NCI-H2107 (cell line): ENCODE measurements at regions not wholly inside any gene's neighbourhood (a gene's known extent, or its start where the extent isn't known, plus 50 kb on each side); places are given as distances from the start of the nearest gene placed in this dataset.

Source experiments
- DNase-seq: peaks from one replicate; lab custom pipeline; 2025; lab: John Stamatoyannopoulos, UW

GRCh38 chr2:20539776-20540586 is 93.1 kb downstream of the RHOB start:
- no peak for DNase-seq

- no peak for DNase-seq
Observed at GRCh38 chr2:20540587-20541293, 93.9 kb downstream of the RHOB start.

DNA sequence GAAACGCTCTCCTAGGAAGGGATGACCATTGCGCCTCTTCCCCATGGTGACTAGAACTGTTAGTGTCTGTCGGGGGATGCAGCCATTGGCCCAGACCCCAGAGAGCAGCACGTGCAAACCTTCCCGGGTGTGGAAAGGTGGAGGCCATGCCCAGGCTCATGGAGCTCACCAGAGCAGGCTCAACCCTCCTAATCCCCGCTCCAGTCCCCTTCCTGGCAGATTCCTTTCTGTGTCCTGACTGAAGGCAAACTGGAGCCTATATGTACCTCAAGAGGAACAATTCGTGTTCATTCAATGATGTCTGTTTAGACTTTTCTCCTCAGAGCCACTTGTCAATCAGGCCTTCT is 94.4 kb downstream of the RHOB start:
- DNase-seq, result no peak

DNA sequence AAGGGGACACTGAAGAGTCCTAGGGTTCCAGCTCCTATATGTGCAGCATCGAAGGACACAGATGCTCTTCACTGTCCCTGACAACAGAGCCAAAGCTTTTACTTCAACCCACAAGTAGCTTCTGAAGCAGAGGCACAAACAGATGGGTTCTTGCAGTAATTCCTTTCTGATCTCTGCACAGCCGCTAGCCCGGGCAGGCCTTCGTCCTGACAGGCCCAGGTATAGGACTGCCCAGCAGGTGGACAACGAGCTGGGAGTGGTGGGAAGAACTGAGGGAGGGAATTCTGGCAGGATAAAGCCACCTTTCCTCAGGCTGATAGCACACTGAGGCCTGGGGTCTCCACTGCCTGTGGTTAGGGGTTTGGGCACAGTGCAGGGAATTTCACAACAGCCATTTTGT is 94.8 kb downstream of the RHOB start:
- no peak for DNase-seq

DNA sequence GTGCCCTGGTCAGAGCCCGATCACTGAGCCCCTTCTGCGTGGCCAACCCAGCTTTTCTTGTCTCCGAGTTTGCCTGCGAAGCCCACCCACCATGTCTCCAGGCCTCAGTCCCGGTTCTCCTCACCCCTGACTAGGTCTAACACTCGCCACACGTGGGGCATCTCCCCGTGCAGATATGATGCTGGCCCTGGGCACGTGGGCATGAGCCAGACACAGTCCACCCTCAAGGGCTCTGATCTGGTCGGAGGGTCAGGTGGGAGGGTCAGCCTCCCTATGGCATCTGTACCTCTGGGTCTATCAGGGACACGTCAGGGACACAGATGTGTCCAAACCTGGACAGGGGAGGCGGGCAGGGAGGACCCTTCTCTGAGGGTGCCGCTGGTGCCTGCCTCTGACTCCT is 95.4 kb downstream of the RHOB start:
- DNase-seq, result no peak

GRCh38 chr2:20542746-20543468 is 96.0 kb downstream of the RHOB start:
- DNase-seq, result no peak

GRCh38 chr2:20543469-20544152 is 96.7 kb downstream of the RHOB start:
- no peak for DNase-seq

- DNase-seq, result no peak
Observed at GRCh38 chr2:20544153-20544747, 97.4 kb downstream of the RHOB start.

GRCh38 chr2:20549144-20549543 is 101.8 kb downstream of the HS1BP3 start:
- no peak for DNase-seq

- DNase-seq, result no peak
Observed at GRCh38 chr2:20549691-20550348, 101.1 kb downstream of the HS1BP3 start.

DNA sequence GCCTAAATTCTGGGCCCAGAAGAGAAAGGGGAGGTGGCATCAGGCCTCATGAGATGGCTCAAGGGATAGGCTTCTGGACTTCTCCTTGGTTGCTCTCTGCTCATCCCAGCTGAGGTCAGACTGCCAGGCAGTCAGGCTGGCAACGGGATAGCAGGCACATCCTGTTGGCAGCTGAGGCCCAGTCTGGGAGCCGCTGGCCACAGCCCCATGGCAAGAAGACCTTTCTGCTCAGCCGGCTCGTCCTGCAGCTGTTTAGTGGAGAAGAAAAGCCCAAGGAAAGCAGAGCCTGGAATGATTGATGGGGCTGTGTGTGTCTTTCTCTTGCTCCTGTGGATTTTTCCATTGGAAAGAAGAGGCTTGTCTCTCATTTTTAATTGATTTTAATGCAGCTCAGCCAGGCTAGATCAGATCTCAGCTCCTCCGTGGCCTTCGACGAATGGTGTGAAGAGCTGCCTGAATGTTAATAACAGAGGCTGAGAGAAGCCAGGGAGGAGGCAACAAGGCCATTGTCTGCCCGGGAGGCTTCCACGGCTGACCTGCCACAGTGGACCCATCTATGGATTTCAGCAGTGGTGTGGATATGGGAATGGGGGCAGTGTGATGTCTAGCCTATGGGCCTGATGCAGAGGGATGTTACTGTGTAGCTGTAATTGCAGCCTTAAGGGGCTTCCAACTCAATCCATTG is 99.5 kb downstream of the HS1BP3 start:
- DNase-seq, result no peak

- no peak for DNase-seq
Observed at GRCh38 chr2:20551945-20552328, 99.0 kb downstream of the HS1BP3 start.

GRCh38 chr2:20552847-20553246 is 98.1 kb downstream of the HS1BP3 start:
- DNase-seq, result no peak

DNA sequence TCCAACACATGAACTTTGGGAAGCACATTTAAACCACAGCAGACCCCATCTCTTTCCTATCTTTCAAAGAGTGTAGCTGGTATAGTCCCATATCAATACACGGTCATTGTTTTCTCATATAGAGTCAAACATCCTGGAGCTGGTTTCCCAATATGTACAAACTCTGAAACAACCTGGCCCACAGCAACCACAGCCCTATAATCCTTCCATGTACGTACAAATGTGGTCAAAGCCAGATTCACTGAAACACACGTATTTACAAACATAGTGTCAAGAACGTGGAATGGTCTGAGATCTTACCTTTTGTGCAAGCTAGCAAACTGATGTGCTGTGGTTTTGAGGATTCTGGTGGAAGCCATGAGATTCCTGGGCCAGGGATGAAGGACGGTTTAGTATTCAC is 97.3 kb downstream of the HS1BP3 start:
- no peak for DNase-seq

DNA sequence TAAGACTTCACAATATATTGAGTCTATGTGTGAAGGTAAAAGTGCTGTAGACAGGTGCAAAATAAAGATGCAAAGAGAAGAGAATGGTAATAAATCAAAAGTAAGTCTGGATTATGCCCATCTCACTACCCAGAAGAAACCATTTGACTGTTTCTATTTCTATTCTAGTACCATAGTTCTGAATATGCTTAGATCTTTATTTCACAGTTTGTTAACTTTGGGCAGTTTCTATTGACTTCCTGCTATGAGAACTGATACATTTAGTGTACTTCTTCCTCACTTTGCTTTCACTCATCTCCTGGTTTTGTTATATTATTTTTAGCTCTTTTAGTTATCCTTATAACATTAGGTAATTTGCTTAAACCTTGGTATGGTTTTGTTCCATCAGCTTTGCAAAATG is 94.9 kb downstream of the HS1BP3 start:
- no peak for DNase-seq

DNA sequence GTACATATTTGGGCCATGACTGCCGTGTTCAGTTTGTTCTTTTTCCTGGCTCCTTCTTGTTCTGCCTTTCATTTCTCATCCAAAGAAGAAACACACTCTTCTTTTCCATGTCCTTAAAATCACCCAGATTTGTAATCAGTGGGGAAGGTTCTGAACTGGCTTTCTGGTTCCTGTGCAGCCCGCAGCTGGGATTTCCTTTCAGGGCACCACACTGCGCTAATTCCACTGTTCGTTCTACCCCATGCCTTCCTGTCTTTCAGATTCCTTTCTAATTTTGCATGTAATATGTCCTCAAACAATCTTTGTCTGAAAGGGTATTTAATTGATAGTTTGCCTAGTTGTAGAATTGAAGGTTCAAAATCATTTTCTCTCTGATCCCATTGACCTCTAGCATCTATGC is 94.1 kb downstream of the HS1BP3 start:
- DNase-seq, result no peak

GRCh38 chr2:20557226-20557625 is 93.7 kb downstream of the HS1BP3 start:
- no peak for DNase-seq

- no peak for DNase-seq
Observed at GRCh38 chr2:20557635-20558034, 93.3 kb downstream of the HS1BP3 start.

- DNase-seq, result no peak
Observed at GRCh38 chr2:20558391-20559150, 92.3 kb downstream of the HS1BP3 start.

- DNase-seq, result no peak
Observed at GRCh38 chr2:20559277-20559676, 91.6 kb downstream of the HS1BP3 start.
